ENCODE measurements at regions not wholly inside any gene's neighbourhood (a gene's known extent, or its start where the extent isn't known, plus 50 kb on each side); places are given as distances from the start of the nearest gene placed in this dataset.

DNA sequence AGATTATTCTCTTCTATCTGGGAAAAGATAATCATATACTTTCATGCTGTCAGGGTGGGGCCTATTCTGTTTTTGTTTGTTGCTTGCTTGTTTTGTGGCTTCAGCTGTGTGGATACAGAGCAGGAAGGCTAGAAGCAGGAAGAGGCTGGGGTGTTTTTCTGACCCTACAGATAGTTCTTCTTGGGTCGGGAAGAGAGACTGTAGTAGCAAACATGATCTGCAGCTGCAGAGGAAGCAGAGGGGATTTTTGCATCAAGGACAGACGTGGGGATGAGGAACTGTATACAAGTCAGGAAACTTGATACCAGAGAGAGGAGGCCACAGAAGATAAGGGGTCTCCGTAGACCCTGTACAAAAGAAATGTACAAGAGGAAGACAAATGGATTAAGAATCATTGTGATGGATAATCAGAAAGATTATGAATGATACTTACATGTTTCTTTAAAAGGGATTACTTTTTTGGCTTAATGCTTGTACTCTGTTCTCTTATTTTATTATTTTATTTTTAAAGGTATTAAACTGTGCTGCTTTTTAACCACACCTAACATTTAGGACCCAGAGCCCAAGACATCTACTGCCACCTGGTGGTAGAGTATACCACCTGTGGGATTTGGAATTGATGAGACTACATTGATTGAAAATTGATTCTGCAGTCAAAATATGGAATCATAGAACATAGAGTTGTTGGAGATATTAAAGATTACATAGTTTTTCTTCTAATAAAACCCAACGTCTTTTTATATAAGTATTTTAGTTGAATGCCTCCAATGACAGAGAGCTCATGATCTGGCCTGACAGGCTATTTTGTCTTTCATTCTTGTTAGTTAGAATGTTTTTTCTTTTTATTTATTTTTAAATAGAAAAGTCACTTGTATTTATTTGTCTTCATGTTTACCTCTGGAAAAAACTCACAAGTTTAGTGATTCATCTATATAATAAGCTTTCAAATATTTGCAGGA is 87.3 kb upstream of the ROPN1 start:
- DNase-seq (ENCODE audit: low read depth): peak; percentile 37
- H3K4me3 ChIP-seq (ENCODE audit: low read depth, low read length): no peak overlapping the region
- TF ChIP-seq CTCF (IDR thresholded peaks at IDR 0.05; ENCODE audit: insufficient read depth, low read depth, low read length, missing control alignments): peak; percentile 66

- H3K4me3 ChIP-seq (ENCODE audit: low read depth, low read length): no peak overlapping the region
- no peak for DNase-seq (ENCODE audit: low read depth)
- no peak for TF ChIP-seq CTCF (IDR thresholded peaks at IDR 0.05; ENCODE audit: insufficient read depth, low read depth, low read length, missing control alignments)
These were observed 88.0 kb upstream of the ROPN1 start for GRCh38 chr3:124079912-124080276.

DNA sequence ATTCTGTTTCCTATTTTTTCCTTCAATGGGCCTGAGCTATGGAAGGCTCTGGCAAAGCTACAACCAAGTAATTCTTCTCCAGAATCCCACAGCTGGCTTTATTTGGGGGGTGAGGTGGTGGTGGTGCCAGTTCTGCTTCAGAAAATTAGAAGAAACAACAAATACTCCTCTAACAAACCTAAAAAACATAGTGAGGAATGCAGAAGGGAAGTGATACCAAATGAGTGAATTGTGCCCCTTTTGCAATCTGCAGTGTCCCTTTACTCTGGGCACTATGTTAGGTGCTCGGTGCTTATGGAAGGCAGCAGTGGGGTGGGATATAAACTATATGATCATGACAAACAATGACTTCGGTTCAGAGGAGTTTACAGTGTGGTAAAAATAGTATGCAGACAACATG is 90.4 kb upstream of the ROPN1 start:
- TF ChIP-seq CTCF (IDR thresholded peaks at IDR 0.05; ENCODE audit: insufficient read depth, low read depth, low read length, missing control alignments): no peak
- H3K4me3 ChIP-seq (ENCODE audit: low read depth, low read length): no peak overlapping the region
- DNase-seq (ENCODE audit: low read depth): no peak

GRCh38 chr3:124084022-124084881 is 92.3 kb upstream of the ROPN1 start:
- peak; percentile 6 for DNase-seq (ENCODE audit: low read depth)
- no peak for TF ChIP-seq CTCF (IDR thresholded peaks at IDR 0.05; ENCODE audit: insufficient read depth, low read depth, low read length, missing control alignments)
- H3K4me3 ChIP-seq (ENCODE audit: low read depth, low read length): no peak overlapping the region

DNA sequence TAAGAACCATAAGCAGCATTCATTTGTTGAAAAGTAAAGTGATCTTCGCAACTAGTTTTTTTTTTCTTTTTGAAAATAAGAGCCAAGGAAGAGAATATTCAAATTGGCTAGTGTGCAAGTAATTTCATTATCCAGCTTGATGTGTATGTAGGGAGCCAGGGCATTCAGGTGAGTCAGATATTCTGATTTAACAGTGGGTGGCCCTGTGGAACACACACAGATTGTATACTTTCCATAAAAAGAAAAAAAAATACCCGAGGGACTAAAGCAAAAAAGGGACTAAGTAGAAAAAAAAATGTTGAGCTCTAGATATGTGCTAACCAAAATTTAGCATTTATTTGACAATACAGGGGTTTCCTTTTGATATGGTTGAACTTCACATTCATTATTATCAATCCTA is 96.9 kb upstream of the ROPN1 start:
- DNase-seq (ENCODE audit: low read depth): no peak
- H3K4me3 ChIP-seq (ENCODE audit: low read depth, low read length): no peak overlapping the region
- TF ChIP-seq CTCF (IDR thresholded peaks at IDR 0.05; ENCODE audit: insufficient read depth, low read depth, low read length, missing control alignments): no peak

DNA sequence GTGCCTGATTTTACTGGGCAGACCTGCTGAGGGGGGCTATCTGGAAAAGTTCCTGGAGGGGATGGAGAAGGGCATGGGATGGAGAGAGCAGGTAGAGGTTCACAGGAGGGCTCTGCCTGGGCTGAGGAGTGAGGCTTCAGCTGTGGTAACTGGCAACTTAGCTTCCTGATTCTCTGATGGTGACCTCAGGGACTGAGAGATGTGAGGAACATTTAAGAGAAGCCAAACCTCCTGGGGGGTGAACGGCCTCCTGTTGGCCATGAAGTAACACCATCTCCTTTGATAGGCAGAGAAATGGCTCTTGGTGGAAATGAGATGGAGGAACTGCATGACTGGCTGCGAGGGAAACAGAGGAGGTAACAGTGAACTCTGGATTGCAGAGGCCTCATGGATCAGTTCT is 97.3 kb upstream of the ROPN1 start:
- no peak overlapping the region for H3K4me3 ChIP-seq (ENCODE audit: low read depth, low read length)
- no peak for TF ChIP-seq CTCF (IDR thresholded peaks at IDR 0.05; ENCODE audit: insufficient read depth, low read depth, low read length, missing control alignments)
- DNase-seq (ENCODE audit: low read depth): no peak
